MM.1S (cell line): ENCODE measurements at regions not wholly inside any gene's neighbourhood (a gene's known extent, or its start where the extent isn't known, plus 50 kb on each side); places are given as distances from the start of the nearest gene placed in this dataset.

Experiments
- EZH2 ChIP-seq: fragments of 300-600 bp; sonication (generic); optimal IDR thresholded peaks from 2 replicates; pipeline ENCODE3; 2017; ENCODE audit warnings: low read depth, mild to moderate bottlenecking, antibody characterized with exemption, low read length, mixed read lengths
- EZH2phosphoT487 ChIP-seq: fragments of 300-600 bp; sonication (generic); IDR thresholded peaks from 2 replicates; pipeline ENCODE4 v1.6.1; 2018; ENCODE audit warnings: antibody characterized with exemption, low read length
- TF ChIP-seq, protein P1 (sequence below): fragments of 300-600 bp; sonication (generic); IDR thresholded peaks from 2 replicates; pipeline ENCODE4 v1.5.1; 2016; ENCODE audit warnings: antibody characterized with exemption, low read length, mixed read lengths

DNA sequence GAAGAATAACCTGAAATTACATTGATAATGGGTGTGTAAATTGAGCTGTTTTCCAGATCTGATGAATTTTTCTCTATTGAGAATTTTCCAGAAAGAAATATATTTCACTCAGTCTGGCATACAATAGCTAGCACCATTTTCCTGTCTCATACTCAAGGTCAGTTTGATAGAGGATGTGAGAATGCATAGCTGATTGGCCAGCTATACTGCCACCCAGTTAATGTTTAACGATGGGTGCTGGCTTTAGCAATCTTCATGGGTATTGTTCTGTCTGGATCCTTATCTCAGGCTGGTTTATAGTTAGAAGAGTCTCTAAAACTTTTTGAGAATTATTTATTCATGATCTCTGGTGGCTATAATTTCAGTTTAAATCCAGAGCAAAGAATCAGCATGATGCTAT, 147.4 kb downstream of the HDGFL1 start:
- TF ChIP-seq, protein P1, sequence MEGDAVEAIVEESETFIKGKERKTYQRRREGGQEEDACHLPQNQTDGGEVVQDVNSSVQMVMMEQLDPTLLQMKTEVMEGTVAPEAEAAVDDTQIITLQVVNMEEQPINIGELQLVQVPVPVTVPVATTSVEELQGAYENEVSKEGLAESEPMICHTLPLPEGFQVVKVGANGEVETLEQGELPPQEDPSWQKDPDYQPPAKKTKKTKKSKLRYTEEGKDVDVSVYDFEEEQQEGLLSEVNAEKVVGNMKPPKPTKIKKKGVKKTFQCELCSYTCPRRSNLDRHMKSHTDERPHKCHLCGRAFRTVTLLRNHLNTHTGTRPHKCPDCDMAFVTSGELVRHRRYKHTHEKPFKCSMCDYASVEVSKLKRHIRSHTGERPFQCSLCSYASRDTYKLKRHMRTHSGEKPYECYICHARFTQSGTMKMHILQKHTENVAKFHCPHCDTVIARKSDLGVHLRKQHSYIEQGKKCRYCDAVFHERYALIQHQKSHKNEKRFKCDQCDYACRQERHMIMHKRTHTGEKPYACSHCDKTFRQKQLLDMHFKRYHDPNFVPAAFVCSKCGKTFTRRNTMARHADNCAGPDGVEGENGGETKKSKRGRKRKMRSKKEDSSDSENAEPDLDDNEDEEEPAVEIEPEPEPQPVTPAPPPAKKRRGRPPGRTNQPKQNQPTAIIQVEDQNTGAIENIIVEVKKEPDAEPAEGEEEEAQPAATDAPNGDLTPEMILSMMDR = no peak
- TF ChIP-seq EZH2 (no peak), EZH2phosphoT487 (no peak)
